ENCODE measurements at regions not wholly inside any gene's neighbourhood (a gene's known extent, or its start where the extent isn't known, plus 50 kb on each side); places are given as distances from the start of the nearest gene placed in this dataset.

DNA sequence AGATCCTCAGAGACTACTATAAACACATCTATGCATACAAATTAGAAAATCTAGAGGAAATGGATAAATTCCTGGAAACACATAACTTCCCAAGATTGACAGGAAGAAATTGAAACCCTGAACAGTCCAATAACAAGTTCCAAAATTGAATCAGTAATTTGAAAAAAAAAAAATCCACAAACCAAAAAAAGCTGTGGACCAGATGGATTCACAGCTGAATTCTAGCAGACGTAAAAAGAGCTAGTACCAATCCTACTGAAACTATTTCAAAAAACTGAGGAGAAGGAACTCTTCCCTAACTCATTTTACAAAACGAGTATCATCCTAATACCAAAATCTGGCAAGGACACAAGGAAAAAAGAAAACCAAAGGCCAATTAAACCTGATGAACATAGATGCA lies 77.0 kb upstream of the FXR1 start:
- H2BK5ac ChIP-seq (ENCODE audit: insufficient read length, low read length): no peak overlapping the region
- H3K27me3 ChIP-seq (ENCODE audit: insufficient read depth, low read length): no peaks in the 10 kb centered on the region
- H2AK5ac ChIP-seq (ENCODE audit: insufficient read length, low read length): no peak overlapping the region
- H2BK20ac ChIP-seq (ENCODE audit: low read depth, low read length, poor library complexity, severe bottlenecking): no peak overlapping the region
- H4K5ac ChIP-seq (ENCODE audit: insufficient read length, low read depth, low read length): no peak overlapping the region
- no peaks in the 10 kb centered on the region for H3K79me2 ChIP-seq (ENCODE audit: insufficient read depth, low read length)
- H3K79me1 ChIP-seq (ENCODE audit: insufficient read depth, low read depth, low read length, poor library complexity, severe bottlenecking): no peaks in the 10 kb centered on the region
- no peak overlapping the region for H3K23ac ChIP-seq (ENCODE audit: insufficient read length, low read depth, low read length)
- TF ChIP-seq, protein P1, sequence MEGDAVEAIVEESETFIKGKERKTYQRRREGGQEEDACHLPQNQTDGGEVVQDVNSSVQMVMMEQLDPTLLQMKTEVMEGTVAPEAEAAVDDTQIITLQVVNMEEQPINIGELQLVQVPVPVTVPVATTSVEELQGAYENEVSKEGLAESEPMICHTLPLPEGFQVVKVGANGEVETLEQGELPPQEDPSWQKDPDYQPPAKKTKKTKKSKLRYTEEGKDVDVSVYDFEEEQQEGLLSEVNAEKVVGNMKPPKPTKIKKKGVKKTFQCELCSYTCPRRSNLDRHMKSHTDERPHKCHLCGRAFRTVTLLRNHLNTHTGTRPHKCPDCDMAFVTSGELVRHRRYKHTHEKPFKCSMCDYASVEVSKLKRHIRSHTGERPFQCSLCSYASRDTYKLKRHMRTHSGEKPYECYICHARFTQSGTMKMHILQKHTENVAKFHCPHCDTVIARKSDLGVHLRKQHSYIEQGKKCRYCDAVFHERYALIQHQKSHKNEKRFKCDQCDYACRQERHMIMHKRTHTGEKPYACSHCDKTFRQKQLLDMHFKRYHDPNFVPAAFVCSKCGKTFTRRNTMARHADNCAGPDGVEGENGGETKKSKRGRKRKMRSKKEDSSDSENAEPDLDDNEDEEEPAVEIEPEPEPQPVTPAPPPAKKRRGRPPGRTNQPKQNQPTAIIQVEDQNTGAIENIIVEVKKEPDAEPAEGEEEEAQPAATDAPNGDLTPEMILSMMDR (conservative IDR thresholded peaks at IDR 0.05): no peak
- no peak overlapping the region for H3K9ac ChIP-seq (ENCODE audit: extremely low read depth, insufficient read length, low read length)
- no peak overlapping the region for H4K91ac ChIP-seq (ENCODE audit: insufficient read length, low read depth, low read length)
- no peaks in the 10 kb centered on the region for H3K4me1 ChIP-seq (ENCODE audit: insufficient read depth, low read length)
- 0 out of 5 replicates have a peak, but pooled peaks cover 0 to 3% of the 10 kb centered on the region in 2 experiments for H3K9me3 Mint-ChIP-seq
- H3K23me2 ChIP-seq (ENCODE audit: insufficient read length, low read depth, low read length, poor library complexity, severe bottlenecking): no peaks in the 10 kb centered on the region
- no peak overlapping the region for H4K8ac ChIP-seq (replicated peaks; ENCODE audit: insufficient read length, low read depth, low read length)
- H3K9me3 ChIP-seq (ENCODE audit: control insufficient read depth, low read depth, low read length): no peaks in the 10 kb centered on the region
- H2BK120ac ChIP-seq (ENCODE audit: low read depth, low read length, poor library complexity, severe bottlenecking): no peak overlapping the region
- no peak overlapping the region for H3K56ac ChIP-seq (ENCODE audit: insufficient read length, low read depth, low read length)
- DNase-seq: no peak
- no peaks in the 10 kb centered on the region for H4K20me1 ChIP-seq (ENCODE audit: control insufficient read depth, insufficient read depth, insufficient read length)
- H3K18ac ChIP-seq (ENCODE audit: insufficient read length, low read depth, low read length): no peak overlapping the region
- no peak overlapping the region for H3K4me2 ChIP-seq (ENCODE audit: insufficient read depth, insufficient read length, low read length)
- no peaks in the 10 kb centered on the region for H3K36me3 Mint-ChIP-seq (ENCODE audit: insufficient read depth in 1 of 3, low read depth in 3 of 3)
- no peak overlapping the region for H3K4ac ChIP-seq (ENCODE audit: low read depth, low read length)
- no peaks in the 10 kb centered on the region for H3K27me3 Mint-ChIP-seq (ENCODE audit: low read depth)
- H2AFZ ChIP-seq (ENCODE audit: low read length): no peak overlapping the region
- peaks cover 0 to 4% of the 10 kb centered on the region in 2 experiments; a peak in 1 of 4 replicates for H3K4me1 Mint-ChIP-seq
- H2BK15ac ChIP-seq (ENCODE audit: low read depth, low read length): no peak overlapping the region
- no CpG with 5 or more reads among the region's 2 CpGs for WGBS (ENCODE audit: extremely low coverage, insufficient read length, low lambda C conversion rate)
- no peak overlapping the region for H3T11ph ChIP-seq (ENCODE audit: low read length)
- no peak overlapping the region for H3K27ac Mint-ChIP-seq
- no peak overlapping the region for H2BK12ac ChIP-seq (ENCODE audit: insufficient read length, low read depth, low read length)
- H3K4me3 Mint-ChIP-seq: no peak overlapping the region
- H3K27ac ChIP-seq (ENCODE audit: insufficient read length, low read depth, low read length): no peak overlapping the region
- H3K14ac ChIP-seq (ENCODE audit: insufficient read depth, low read length): no peak overlapping the region
